GM12878 (cell line): ENCODE measurements at regions not wholly inside any gene's neighbourhood (a gene's known extent, or its start where the extent isn't known, plus 50 kb on each side); places are given as distances from the start of the nearest gene placed in this dataset.

ENCODE experiments used
- ATAC-seq: fragments of 200-7000 bp; cut with Tn5 transposase; 3 replicates; pipeline ENCODE4 v1.9.1; 2020; ENCODE audit warnings: mild to moderate bottlenecking, moderate library complexity
- BruUV-seq: library from RNA; stranded (reverse); fragments of 400-500 nt; replicated peaks from 2 replicates; lab custom pipeline; 2021; lab: Mats Ljungman, UMichigan
- CTCF ChIA-PET: fragments of 300-600 bp; sonication (Branson Sonifier 250); formaldehyde crosslinking; extraction: SDS; loops from one replicate; lab custom pipeline; 2021; ENCODE audit warnings: inconsistent platforms; lab: Yijun Ruan, JAX
- POLR2A ChIA-PET: fragments of 350-600 bp; formaldehyde crosslinking; extraction: SDS; loops from one replicate; lab custom pipeline; 2021; ENCODE audit warnings: inconsistent platforms; lab: Charles Lee
- RAD21 ChIA-PET: fragments of 300-600 bp; sonication (Branson Sonifier 250); formaldehyde crosslinking; loops from one replicate; lab custom pipeline; 2023; ENCODE audit warnings: antibody characterized with exemption; ENCODE audit not compliant: unreplicated experiment; lab: Charles Lee
- SMC1A ChIA-PET: fragments of 300-600 bp; sonication (Branson Sonifier 250); formaldehyde crosslinking; loops from one replicate; lab custom pipeline; 2023; ENCODE audit not compliant: unreplicated experiment, uncharacterized antibody; lab: Charles Lee
- DNase-seq: peaks from one replicate; pipeline ENCODE4 v3.0.0-alpha.2; 2011; ENCODE audit warnings: low read depth, low spot score
- FAIRE-seq: peaks from 3 replicates; lab custom pipeline; 2011; peaks lifted over from hg19 to GRCh38; lab: Jason Lieb, UNC
- H2AFZ ChIP-seq: 2 replicates; pipeline ENCODE4 v1.6.0; 2011; ENCODE audit warnings: low read depth, low read length, control low read depth; ENCODE audit not compliant: control insufficient read depth
- H3K27ac ChIP-seq: 2 replicates; pipeline ENCODE4 v1.5.1; 2011; ENCODE audit warnings: control low read depth; ENCODE audit not compliant: control insufficient read depth, insufficient read depth
- H3K27me3 ChIP-seq, 2 experiments: replicated peaks in 1 of 2; 2 replicates each; pipeline versions ENCODE4 v1.6.0 to v1.6.1; 2011; ENCODE audit warnings: low read length in 1 of 2; ENCODE audit not compliant: control insufficient read depth in 2 of 2, insufficient read depth in 2 of 2
- H3K36me3 ChIP-seq, 2 experiments: 2 replicates each; pipeline ENCODE4 v1.5.1; 2011; ENCODE audit warnings: low read length in 1 of 2; ENCODE audit not compliant: control insufficient read depth in 2 of 2, insufficient read depth in 2 of 2
- H3K4me1 ChIP-seq: 2 replicates; pipeline ENCODE4 v1.6.1; 2011; ENCODE audit warnings: mild to moderate bottlenecking, low read length, moderate library complexity, mixed read lengths; ENCODE audit not compliant: control insufficient read depth, insufficient read depth
- H3K4me2 ChIP-seq: 2 replicates; pipeline ENCODE4 v1.6.0; 2011; ENCODE audit warnings: control low read depth; ENCODE audit not compliant: control insufficient read depth, insufficient read depth
- H3K4me3 ChIP-seq: fragments of 200-600 bp; sonication (generic); 2 replicates; pipeline ENCODE4 v1.5.1; 2016
- H3K79me2 ChIP-seq: 2 replicates; pipeline ENCODE4 v1.6.0; 2011; ENCODE audit warnings: low read length; ENCODE audit not compliant: control insufficient read depth, insufficient read depth
- H3K9ac ChIP-seq: 2 replicates; pipeline ENCODE4 v1.8.0; 2011; ENCODE audit warnings: low read length, control low read depth, mixed read lengths; ENCODE audit not compliant: control insufficient read depth, insufficient read depth
- H3K9me3 ChIP-seq: replicated peaks from 3 replicates; pipeline ENCODE4 v1.5.1; 2011; ENCODE audit warnings: mild to moderate bottlenecking, low read length; ENCODE audit not compliant: control insufficient read depth, insufficient read depth
- H4K20me1 ChIP-seq: 2 replicates; pipeline ENCODE4 v1.6.0; 2011; ENCODE audit not compliant: control insufficient read depth, insufficient read depth
- ETV6 ChIP-seq, 2 experiments: fragments of 450-650 bp in 1 of 2; IDR thresholded peaks in 1 of 2; conservative IDR thresholded peaks in 1 of 2; 2 replicates each; pipeline ENCODE4 v1.6.1; 2014; ENCODE audit warnings: antibody characterized with exemption in 1 of 2, borderline replicate concordance in 1 of 2, low read depth in 1 of 2, mild to moderate bottlenecking in 1 of 2, moderate library complexity in 1 of 2
- NBN ChIP-seq: fragments of 450-650 bp; IDR thresholded peaks from 2 replicates; pipeline ENCODE4 v1.6.1; 2016
- SIX5 ChIP-seq: IDR thresholded peaks from 2 replicates; pipeline ENCODE4 v1.6.1; 2011; ENCODE audit warnings: mild to moderate bottlenecking, low read depth, low read length, moderate library complexity; ENCODE audit not compliant: severe bottlenecking
- ZZZ3 ChIP-seq: IDR thresholded peaks from 2 replicates; pipeline ENCODE4 v1.6.1; 2011; ENCODE audit warnings: low read depth; ENCODE audit not compliant: control insufficient read depth, insufficient read length
- WGBS: methylation state at CpG from one replicate; pipeline ENCODE4 v1.1.6; 2016; ENCODE audit warnings: low lambda C conversion rate; ENCODE audit not compliant: insufficient replicate concordance, insufficient coverage; ENCODE audit errors: missing lambda C conversion rate; 5-methylcytosine and 5-hydroxymethylcytosine counted together
- in situ Hi-C: fragments of 300-500 bp; cut with MboI; formaldehyde crosslinking; loops from 9 replicates; pipeline ENCODE4 v1.14.3; 2018; ENCODE audit warnings: mixed read lengths
- intact Hi-C: fragments of 100-400 bp; cut with micrococcal nuclease; formaldehyde crosslinking; loops from one replicate; pipeline ENCODE4 v1.14.2; 2022; ENCODE audit not compliant: unreplicated experiment

GRCh38 chr3:64431526-64432091, 206.3 kb upstream of the PRICKLE2 start:
- TF ChIP-seq ZZZ3 (no peak), ETV6 (conservative IDR thresholded peaks at IDR 0.05 in 1 of 2, IDR thresholded peaks at IDR 0.05 in 1 of 2; ENCODE audit: borderline replicate concordance in 1 of 2, low read depth in 1 of 2) (0 out of 4 replicates have a peak, but pooled peaks of 1 of the 2 experiments have one; percentile 13)
- Histone ChIP-seq H3K27me3 (no peaks in the 10 kb centered on the region), H3K9ac (no peak overlapping the region), H4K20me1 (no peaks in the 10 kb centered on the region), H3K79me2 (no peaks in the 10 kb centered on the region), H2AFZ (no peak overlapping the region), H3K4me2 (no peak overlapping the region), H3K9me3 (no peaks in the 10 kb centered on the region; the same call in 2 of the 3 replicates), H3K4me3 (no peak overlapping the region), H3K4me1 (no peaks in the 10 kb centered on the region), H3K27ac (no peak overlapping the region), H3K36me3 (no peaks in the 10 kb centered on the region)
- intact Hi-C loops: no loop called here
- DNase-seq (no peak), FAIRE-seq (no peak), ATAC-seq (no peak)
- ChIA-PET SMC1A (interaction anchor here (0.7 to 2.3 kb wide), 10 partner anchors 9 to 235 kb away, joined by 3 to 15 read pairs (median 4); no protein-coding TSS in a partner anchor), POLR2A (interaction anchor here (0.8 to 1.2 kb wide), 3 partner anchors 8 to 32 kb away, joined by 3 to 9 read pairs (median 5); no protein-coding TSS in a partner anchor), CTCF (interaction anchor here (1.0 kb wide), 1 partner anchor 20 kb away, joined by 4 read pairs; no protein-coding TSS in a partner anchor), RAD21 (no interaction called here)
- no TSS peak for BruUV-seq
- WGBS: 38% methylated on average over 6 of the region's 6 CpGs
- in situ Hi-C loops: no loop called here

- no peaks in the 10 kb centered on the region for H3K4me1 ChIP-seq
- in situ Hi-C loops (no loop called here), intact Hi-C loops (no loop called here)
- no peak overlapping the region for H3K27ac ChIP-seq
- ChIA-PET SMC1A (interaction anchor here (0.6 to 3.1 kb wide), 14 partner anchors 9 to 179 kb away, joined by 3 to 31 read pairs (median 4); no protein-coding TSS in a partner anchor), POLR2A (interaction anchor here (0.9 to 2.5 kb wide), 4 partner anchors 10 to 18 kb away, joined by 3 to 5 read pairs (median 3); no protein-coding TSS in a partner anchor), RAD21 (interaction anchor here (0.9 to 2.5 kb wide), 8 partner anchors 9 to 397 kb away, joined by 3 to 13 read pairs (median 5); no protein-coding TSS in a partner anchor), CTCF (interaction anchor here (0.6 to 3.1 kb wide), 10 partner anchors 10 to 397 kb away, joined by 3 to 10 read pairs (median 3); partner anchors contain the start of gene PRICKLE2)
- ATAC-seq (no peak), FAIRE-seq (no peak), DNase-seq (no peak)
- no peaks in the 10 kb centered on the region for H3K27me3 ChIP-seq
- H3K36me3 ChIP-seq: no peaks in the 10 kb centered on the region
- H4K20me1 ChIP-seq: no peaks in the 10 kb centered on the region
- BruUV-seq: no TSS peak
- no peak overlapping the region for H3K4me3 ChIP-seq
- H3K79me2 ChIP-seq: no peaks in the 10 kb centered on the region
- no peaks in the 10 kb centered on the region for H3K9me3 ChIP-seq
- H3K9ac ChIP-seq: no peak overlapping the region
- H2AFZ ChIP-seq: no peak overlapping the region
- no peak overlapping the region for H3K4me2 ChIP-seq
- WGBS: 18% methylated on average over 3 of the region's 3 CpGs
- TF ChIP-seq NBN: no peak
- TF ChIP-seq SIX5: no peak
These were observed 202.4 kb upstream of the PRICKLE2 start for GRCh38 chr3:64427671-64428070.
